K562 (cell line): ENCODE measurements at regions not wholly inside any gene's neighbourhood (a gene's known extent, or its start where the extent isn't known, plus 50 kb on each side); places are given as distances from the start of the nearest gene placed in this dataset.
A peak's percentile ranks its signal among the peaks of the same experiment; 100 is the strongest.

Experiments
- ATAC-seq: fragments of 200-7000 bp; cut with Tn5 transposase; 3 replicates; pipeline ENCODE4 v1.9.1; 2020; ENCODE audit warnings: moderate library complexity
- BruUV-seq: library from RNA; stranded (reverse); fragments of 400-500 nt; replicated peaks from 2 replicates; lab custom pipeline; 2021; lab: Mats Ljungman, UMichigan
- CTCF ChIA-PET: fragments of 300-600 bp; formaldehyde crosslinking; extraction: SDS; loops from one replicate; lab custom pipeline; 2021; ENCODE audit warnings: low intra/inter-chr PET ratio; lab: Yijun Ruan, JAX
- POLR2A ChIA-PET: fragments of 300-600, 350-650 bp; sonication (Branson Sonifier 250); formaldehyde crosslinking; extraction: SDS; loops from one replicate; lab custom pipeline; 2021; ENCODE audit warnings: antibody characterized with exemption, inconsistent platforms; lab: Yijun Ruan, JAX
- DNase-seq, 4 experiments: peaks; one replicate each; pipeline versions ENCODE4 v3.0.0 to v3.0.0-alpha.2; 2011 to 2018; ENCODE audit warnings: low spot score in 3 of 4, mixed read lengths in 3 of 4; ENCODE audit errors: extremely low read depth in 1 of 4
- FAIRE-seq: peaks from 2 replicates; lab custom pipeline; 2011; peaks lifted over from hg19 to GRCh38; lab: Jason Lieb, UNC
- H2AFZ ChIP-seq: 2 replicates; pipeline ENCODE4 v1.6.0; 2011; ENCODE audit warnings: low read depth, low read length, control low read depth, inconsistent platforms
- H3K27ac ChIP-seq: fragments of 200-600 bp; 3 replicates; pipeline ENCODE4 v1.8.0; 2011; ENCODE audit warnings: low read depth, mild to moderate bottlenecking, control low read depth, inconsistent platforms, low read length, moderate library complexity, mixed read lengths; ENCODE audit errors: extremely low read depth
- H3K27me3 ChIP-seq, 2 experiments: fragments of 300-600 bp in 1 of 2; 2 replicates in 1 of 2; 3 replicates in 1 of 2; pipeline versions ENCODE4 v1.6.0 to v1.8.0; 2011; ENCODE audit warnings: inconsistent platforms in 2 of 2, low read length in 2 of 2, mild to moderate bottlenecking in 1 of 2, mixed read lengths in 1 of 2, moderate library complexity in 1 of 2; ENCODE audit not compliant: control insufficient read depth in 2 of 2, insufficient read depth in 2 of 2
- H3K36me3 ChIP-seq: fragments of 300-600 bp; 3 replicates; pipeline ENCODE4 v1.8.0; 2011; ENCODE audit warnings: mild to moderate bottlenecking, low read length, inconsistent platforms; ENCODE audit not compliant: control insufficient read depth, insufficient read depth
- H3K4me1 ChIP-seq, 2 experiments: fragments of 200-600 bp in 1 of 2; replicated peaks in 1 of 2; 2 replicates in 1 of 2; 3 replicates in 1 of 2; pipeline versions ENCODE4 v1.5.1 to v1.8.0; 2011; ENCODE audit warnings: inconsistent platforms in 2 of 2, low read length in 2 of 2, mild to moderate bottlenecking in 1 of 2, mixed read lengths in 1 of 2, moderate library complexity in 1 of 2; ENCODE audit not compliant: control insufficient read depth in 2 of 2, insufficient read depth in 2 of 2
- H3K4me2 ChIP-seq: 2 replicates; pipeline ENCODE4 v1.6.1; 2011; ENCODE audit warnings: low read length, control low read depth, inconsistent platforms, mixed read lengths; ENCODE audit not compliant: insufficient read depth
- H3K4me3 ChIP-seq: fragments of 200-600 bp; sonication (generic), shearing (Covaris generic); 2 replicates; pipeline ENCODE4 v1.5.1; 2016; ENCODE audit warnings: control low read depth, inconsistent platforms
- H3K79me2 ChIP-seq: fragments of 200-600 bp; 3 replicates; pipeline ENCODE4 v1.8.0; 2011; ENCODE audit warnings: low read length, inconsistent platforms; ENCODE audit not compliant: control insufficient read depth, insufficient read depth
- H3K9ac ChIP-seq, 2 experiments: 2 replicates each; pipeline versions ENCODE4 v1.6.0 to v1.6.1; 2011; ENCODE audit warnings: low read depth in 2 of 2, low read length in 2 of 2, control low read depth in 1 of 2, inconsistent platforms in 1 of 2, mild to moderate bottlenecking in 1 of 2, mixed read lengths in 1 of 2; ENCODE audit not compliant: insufficient read depth in 1 of 2
- H3K9me1 ChIP-seq: one replicate; pipeline ENCODE4 v1.6.0; 2011; ENCODE audit warnings: inconsistent platforms, mild to moderate bottlenecking, low read length, moderate library complexity; ENCODE audit not compliant: control insufficient read depth, insufficient read depth
- H3K9me3 ChIP-seq: replicated peaks from 2 replicates; pipeline ENCODE4 v1.5.1; 2011; ENCODE audit warnings: low read depth, low read length, inconsistent platforms; ENCODE audit not compliant: control insufficient read depth, insufficient read depth
- H4K20me1 ChIP-seq: replicated peaks from 2 replicates; pipeline ENCODE4 v1.6.1; 2011; ENCODE audit warnings: low read length, inconsistent platforms, mixed read lengths; ENCODE audit not compliant: control insufficient read depth, insufficient read depth
- IFI16 ChIP-seq: fragments of 250-450 bp; sonication (Bioruptor Pico); IDR thresholded peaks from 2 replicates; pipeline ENCODE4 v2.1.2; 2022; ENCODE audit warnings: mild to moderate bottlenecking, inconsistent platforms
- KLF13 ChIP-seq: fragments of 450-650 bp; IDR thresholded peaks from 2 replicates; pipeline ENCODE4 v1.6.1; 2016; ENCODE audit warnings: missing genetic modification characterization, low read depth, mild to moderate bottlenecking, missing compliant biosample characterization, moderate library complexity, borderline replicate concordance
- ZNF316 ChIP-seq: fragments of 450-650 bp; IDR thresholded peaks from 2 replicates; pipeline ENCODE4 v1.6.1; 2016
- WGBS: fragments of 100-300 bp; shearing (Covaris generic); methylation state at CpG from one replicate; pipeline ENCODE4 v1.1.6; 2016; ENCODE audit warnings: low coverage, mixed read lengths; ENCODE audit not compliant: insufficient coverage; ENCODE audit errors: missing lambda C conversion rate; 5-methylcytosine and 5-hydroxymethylcytosine counted together
- in situ Hi-C: fragments of 300-500 bp; cut with MboI; formaldehyde crosslinking; loops from 4 replicates; pipeline ENCODE4 v1.15.0; 2018; ENCODE audit warnings: inconsistent platforms, mixed read lengths
- intact Hi-C: fragments of 100-400 bp; cut with micrococcal nuclease; formaldehyde crosslinking; loops from 2 replicates; pipeline ENCODE4 v1.14.2; 2022

GRCh38 chr6:76837564-76837963 lies 625.7 kb downstream of the HTR1B start:
- in situ Hi-C loops, result no loop called here
- no peaks in the 10 kb centered on the region for H3K9me1 ChIP-seq
- ATAC-seq (no peak), FAIRE-seq (no peak), DNase-seq (no peak)
- H3K4me2 ChIP-seq, result no peak overlapping the region
- H3K27me3 ChIP-seq, result no peaks in the 10 kb centered on the region
- H3K79me2 ChIP-seq, result no peaks in the 10 kb centered on the region
- H3K9me3 ChIP-seq, result no peaks in the 10 kb centered on the region
- no peak overlapping the region for H3K9ac ChIP-seq
- no peak overlapping the region for H2AFZ ChIP-seq
- no peaks in the 10 kb centered on the region for H3K36me3 ChIP-seq
- CTCF ChIA-PET, result no interaction called here
- BruUV-seq, result no TSS peak
- H3K4me3 ChIP-seq, result no peak overlapping the region
- intact Hi-C loops, result no loop called here
- no peak for TF ChIP-seq KLF13 (tag)
- no peak overlapping the region for H3K27ac ChIP-seq
- H3K4me1 ChIP-seq, result no peaks in the 10 kb centered on the region
- POLR2A ChIA-PET, result no interaction called here
- H4K20me1 ChIP-seq, result no peaks in the 10 kb centered on the region
- 3% methylated on average over 5 of the region's 5 CpGs for WGBS

GRCh38 chr6:76835695-76836094 lies 627.6 kb downstream of the HTR1B start:
- no peak overlapping the region for H2AFZ ChIP-seq
- peak; percentile 33; the same call in 1 of the 2 replicates for TF ChIP-seq ZNF316
- TF ChIP-seq IFI16 (CRISPR knock-in tag), result no peak
- H3K4me3 ChIP-seq, result no peak overlapping the region
- no peaks in the 10 kb centered on the region for H3K9me3 ChIP-seq
- ATAC-seq, result no peak
- H4K20me1 ChIP-seq, result no peaks in the 10 kb centered on the region
- H3K79me2 ChIP-seq, result no peaks in the 10 kb centered on the region
- WGBS, result 0% methylated on average over 1 of the region's 1 CpG
- no peak for DNase-seq
- H3K9ac ChIP-seq, result no peak overlapping the region
- FAIRE-seq, result no peak
- no peaks in the 10 kb centered on the region for H3K9me1 ChIP-seq
- intact Hi-C loops, result no loop called here
- no TSS peak for BruUV-seq
- POLR2A ChIA-PET, result no interaction called here
- in situ Hi-C loops, result no loop called here
- no peaks in the 10 kb centered on the region for H3K36me3 ChIP-seq
- CTCF ChIA-PET, result no interaction called here
- H3K4me2 ChIP-seq, result no peak overlapping the region
- no peak overlapping the region for H3K27ac ChIP-seq
- no peaks in the 10 kb centered on the region for H3K4me1 ChIP-seq
- no peaks in the 10 kb centered on the region for H3K27me3 ChIP-seq
